Endothelial cell of umbilical vein (primary cell): ENCODE measurements at regions not wholly inside any gene's neighbourhood (a gene's known extent, or its start where the extent isn't known, plus 50 kb on each side); places are given as distances from the start of the nearest gene placed in this dataset.

Source experiments
- BruUV-seq: library from RNA; stranded (reverse); fragments of 400-500 nt; replicated peaks from 2 replicates; lab custom pipeline; 2021; lab: Mats Ljungman, UMichigan
- CTCF ChIA-PET: fragments of 300-600, 350-600 bp; sonication (Branson Sonifier 250); formaldehyde crosslinking; loops from one replicate; lab custom pipeline; 2021; ENCODE audit warnings: antibody characterized with exemption, inconsistent platforms; lab: Charles Lee
- POLR2A ChIA-PET: fragments of 300-600, 350-600 bp; sonication (Branson Sonifier 250); formaldehyde crosslinking; loops from one replicate; lab custom pipeline; 2021; ENCODE audit warnings: antibody characterized with exemption, inconsistent platforms; lab: Charles Lee
- DNase-seq: peaks from one replicate; pipeline ENCODE4 v3.0.0-alpha.2; 2011; ENCODE audit warnings: low read depth, low spot score
- FAIRE-seq: peaks from 2 replicates; lab custom pipeline; 2011; peaks lifted over from hg19 to GRCh38; lab: Jason Lieb, UNC
- H2AFZ ChIP-seq: 2 replicates; pipeline ENCODE4 v1.6.0; 2012; ENCODE audit warnings: low read depth, low read length, control low read depth, inconsistent platforms
- H3K27ac ChIP-seq: 2 replicates; pipeline ENCODE4 v1.5.1; 2011; ENCODE audit warnings: low read depth, mild to moderate bottlenecking, control low read depth, low read length, moderate library complexity; ENCODE audit not compliant: insufficient read depth
- H3K27me3 ChIP-seq, 2 experiments: 2 replicates each; pipeline versions ENCODE4 v1.6.0 to v1.6.1; 2011; ENCODE audit warnings: low read length in 2 of 2, mixed read lengths in 1 of 2; ENCODE audit not compliant: control insufficient read depth in 2 of 2, insufficient read depth in 2 of 2
- H3K36me3 ChIP-seq, 2 experiments: 2 replicates in 1 of 2; 3 replicates in 1 of 2; pipeline ENCODE4 v1.5.1; 2011; ENCODE audit warnings: low read length in 2 of 2, mild to moderate bottlenecking in 1 of 2, moderate library complexity in 1 of 2; ENCODE audit not compliant: control insufficient read depth in 2 of 2, insufficient read depth in 2 of 2; ENCODE audit errors: extremely low read depth in 1 of 2
- H3K4me1 ChIP-seq: 3 replicates; pipeline ENCODE4 v1.5.1; 2011; ENCODE audit warnings: mild to moderate bottlenecking, low read length; ENCODE audit not compliant: control insufficient read depth, insufficient read depth; ENCODE audit errors: extremely low read depth
- H3K4me2 ChIP-seq: 2 replicates; pipeline ENCODE4 v1.6.1; 2011; ENCODE audit warnings: low read length, control low read depth, mixed read lengths; ENCODE audit not compliant: insufficient read depth
- H3K4me3 ChIP-seq, 3 experiments: fragments of 200-600 bp in 1 of 3; sonication (generic), shearing (Covaris generic) in 1 of 3; replicated peaks in 1 of 3; 2 replicates each; pipeline ENCODE4 v1.5.1; 2011 to 2016; ENCODE audit warnings: control low read depth in 3 of 3, low read length in 3 of 3, mild to moderate bottlenecking in 2 of 3, inconsistent platforms in 1 of 3, low read depth in 1 of 3, moderate library complexity in 1 of 3; ENCODE audit not compliant: insufficient read depth in 1 of 3
- H3K79me2 ChIP-seq: 2 replicates; pipeline ENCODE4 v1.6.0; 2012; ENCODE audit warnings: low read length, inconsistent platforms; ENCODE audit not compliant: control insufficient read depth, insufficient read depth
- H3K9ac ChIP-seq: replicated peaks from 2 replicates; pipeline ENCODE3; 2011; ENCODE audit warnings: low read length, control low read depth; ENCODE audit not compliant: insufficient read depth; ENCODE audit errors: extremely low read depth
- H3K9me1 ChIP-seq: replicated peaks from 3 replicates; pipeline ENCODE4 v1.6.0; 2011; ENCODE audit warnings: mild to moderate bottlenecking, low read length; ENCODE audit not compliant: control insufficient read depth, insufficient read depth; ENCODE audit errors: extremely low read depth
- H3K9me3 ChIP-seq: replicated peaks from 2 replicates; pipeline ENCODE4 v1.5.1; 2012; ENCODE audit warnings: low read length, inconsistent platforms; ENCODE audit not compliant: control insufficient read depth, insufficient read depth
- H4K20me1 ChIP-seq: replicated peaks from 2 replicates; pipeline ENCODE3; 2011; ENCODE audit warnings: mild to moderate bottlenecking, low read length; ENCODE audit not compliant: control insufficient read depth, insufficient read depth; ENCODE audit errors: extremely low read depth
- EZH2 ChIP-seq: IDR thresholded peaks from 2 replicates; pipeline ENCODE4 v1.6.1; 2012; ENCODE audit warnings: borderline replicate concordance, low read depth, mild to moderate bottlenecking, moderate library complexity, low read length, inconsistent platforms; ENCODE audit not compliant: severe bottlenecking
- FOS ChIP-seq: IDR thresholded peaks from 2 replicates; pipeline ENCODE4 v1.6.1; 2011; ENCODE audit warnings: mild to moderate bottlenecking, low read length, moderate library complexity, borderline replicate concordance; ENCODE audit not compliant: insufficient read depth
- GATA2 ChIP-seq: IDR thresholded peaks from 2 replicates; pipeline ENCODE4 v1.7.0; 2011; ENCODE audit warnings: low read depth, mild to moderate bottlenecking, moderate library complexity, mixed read lengths, low read length; ENCODE audit not compliant: insufficient read length, insufficient read depth
- JUN ChIP-seq: IDR thresholded peaks from 2 replicates; pipeline ENCODE4 v1.6.1; 2011; ENCODE audit warnings: borderline replicate concordance, low read depth; ENCODE audit not compliant: insufficient read length, insufficient read depth
- MAX ChIP-seq: IDR thresholded peaks from 2 replicates; pipeline ENCODE4 v1.6.1; 2011; ENCODE audit not compliant: insufficient read depth, insufficient read length
- MYC ChIP-seq: IDR thresholded peaks from one replicate; pipeline ENCODE4 v1.6.1; 2011; ENCODE audit warnings: mild to moderate bottlenecking, low read depth, low read length
- POLR2A ChIP-seq: IDR thresholded peaks from 2 replicates; pipeline ENCODE4 v1.6.1; 2012; ENCODE audit warnings: low read depth, mild to moderate bottlenecking, control low read depth, low read length
- POLR2AphosphoS5 ChIP-seq: IDR thresholded peaks from 2 replicates; pipeline ENCODE4 v1.6.1; 2012; ENCODE audit warnings: low read depth, mild to moderate bottlenecking, control low read depth, low read length, moderate library complexity; ENCODE audit not compliant: insufficient read depth
- dilution Hi-C: fragments of 300-500 bp; cut with MboI; formaldehyde crosslinking; loops from one replicate; pipeline ENCODE4 v1.15.0; 2019; ENCODE audit warnings: low sequenced_read_pairs; ENCODE audit not compliant: extremely low pct_ligation_motif_present
- intact Hi-C: fragments of 100-400 bp; cut with micrococcal nuclease; formaldehyde crosslinking; loops from one replicate; pipeline ENCODE4 v1.10.0; 2022
- TF ChIP-seq, protein P1 (sequence below), 2 donors: IDR thresholded peaks; 1 replicate in 1 of 2; 2 replicates in 1 of 2; pipeline ENCODE4 v1.5.1; 2011; ENCODE audit warnings: low read length in 2 of 2, mild to moderate bottlenecking in 2 of 2, moderate library complexity in 2 of 2, control low read depth in 1 of 2, inconsistent platforms in 1 of 2, low read depth in 1 of 2; ENCODE audit not compliant: insufficient read depth in 1 of 2; ENCODE audit errors: extremely low read depth in 1 of 2

DNA sequence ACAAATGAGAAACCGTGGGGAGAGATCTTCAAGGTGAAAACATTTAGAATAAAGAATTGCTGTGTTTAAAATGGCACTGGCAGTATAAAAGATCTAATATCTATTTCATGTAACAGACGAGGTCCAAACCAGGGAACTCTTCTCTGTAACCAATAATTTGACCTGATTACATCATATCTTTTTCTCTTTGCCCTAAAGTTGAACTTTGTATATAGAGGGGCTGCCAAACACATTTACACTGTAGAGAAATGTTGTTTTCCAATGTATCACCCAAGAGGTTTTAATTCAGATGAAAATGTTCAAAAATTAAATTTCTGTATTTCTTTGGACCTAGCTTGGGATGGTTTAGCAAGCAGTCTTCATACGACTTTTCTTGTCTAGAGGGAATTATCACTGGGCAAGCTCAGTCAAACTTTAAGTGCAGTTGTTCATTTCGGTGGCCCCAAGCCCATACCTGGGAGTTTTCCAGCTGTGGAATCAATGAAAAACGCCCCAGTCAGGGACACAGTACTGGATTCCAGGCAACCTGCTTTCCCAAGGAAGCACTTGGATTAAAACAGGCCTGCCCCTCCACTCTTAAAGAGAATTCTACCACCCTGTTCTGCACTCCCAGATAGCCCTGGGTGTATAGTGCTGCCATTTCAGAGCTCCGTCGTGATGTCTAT lies 208.5 kb upstream of the FN1 start:
- H3K9me1 ChIP-seq, result no peaks in the 10 kb centered on the region
- CTCF ChIA-PET, result no interaction called here

GRCh38 chr2:215638687-215639086 lies 202.8 kb upstream of the FN1 start:
- H3K9me1 ChIP-seq, result no peaks in the 10 kb centered on the region
- intact Hi-C loops (no loop called here), dilution Hi-C loops (no loop called here)
- no peak overlapping the region for H3K9ac ChIP-seq
- no peaks in the 10 kb centered on the region for H3K4me1 ChIP-seq
- no peak for TF ChIP-seq FOS
- TF ChIP-seq, protein P1, sequence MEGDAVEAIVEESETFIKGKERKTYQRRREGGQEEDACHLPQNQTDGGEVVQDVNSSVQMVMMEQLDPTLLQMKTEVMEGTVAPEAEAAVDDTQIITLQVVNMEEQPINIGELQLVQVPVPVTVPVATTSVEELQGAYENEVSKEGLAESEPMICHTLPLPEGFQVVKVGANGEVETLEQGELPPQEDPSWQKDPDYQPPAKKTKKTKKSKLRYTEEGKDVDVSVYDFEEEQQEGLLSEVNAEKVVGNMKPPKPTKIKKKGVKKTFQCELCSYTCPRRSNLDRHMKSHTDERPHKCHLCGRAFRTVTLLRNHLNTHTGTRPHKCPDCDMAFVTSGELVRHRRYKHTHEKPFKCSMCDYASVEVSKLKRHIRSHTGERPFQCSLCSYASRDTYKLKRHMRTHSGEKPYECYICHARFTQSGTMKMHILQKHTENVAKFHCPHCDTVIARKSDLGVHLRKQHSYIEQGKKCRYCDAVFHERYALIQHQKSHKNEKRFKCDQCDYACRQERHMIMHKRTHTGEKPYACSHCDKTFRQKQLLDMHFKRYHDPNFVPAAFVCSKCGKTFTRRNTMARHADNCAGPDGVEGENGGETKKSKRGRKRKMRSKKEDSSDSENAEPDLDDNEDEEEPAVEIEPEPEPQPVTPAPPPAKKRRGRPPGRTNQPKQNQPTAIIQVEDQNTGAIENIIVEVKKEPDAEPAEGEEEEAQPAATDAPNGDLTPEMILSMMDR (IDR thresholded peaks at IDR 0.05; ENCODE audit: extremely low read depth in 1 of 2, insufficient read depth in 1 of 2, low read depth in 1 of 2, low read length in 2 of 2), result no peak
- no peak for TF ChIP-seq JUN
- TF ChIP-seq MAX, result no peak
- no peak for TF ChIP-seq POLR2AphosphoS5
- TF ChIP-seq EZH2, result no peak
- no peak for TF ChIP-seq GATA2
- no peak for TF ChIP-seq MYC
- TF ChIP-seq POLR2A, result no peak
- no peak overlapping the region for H3K27ac ChIP-seq
- H2AFZ ChIP-seq, result no peak overlapping the region
- DNase-seq (no peak), FAIRE-seq (no peak)
- no peaks in the 10 kb centered on the region for H3K79me2 ChIP-seq
- H3K27me3 ChIP-seq, result no peaks in the 10 kb centered on the region
- H4K20me1 ChIP-seq, result no peaks in the 10 kb centered on the region
- no peak overlapping the region for H3K4me3 ChIP-seq
- H3K9me3 ChIP-seq, result peaks cover 2% of the 10 kb centered on the region
- no peak overlapping the region for H3K4me2 ChIP-seq
- ChIA-PET CTCF (interaction anchor here (1.4 kb wide), 1 partner anchor 11 kb away, joined by 4 read pairs; no protein-coding TSS in a partner anchor), POLR2A (no interaction called here)
- peaks cover 9 to 13% of the 10 kb centered on the region in 2 experiments for H3K36me3 ChIP-seq
- BruUV-seq, result no TSS peak

More for the DNA sequence above, 208.5 kb upstream of the FN1 start:
- Histone ChIP-seq H3K27me3 (no peaks in the 10 kb centered on the region), H4K20me1 (no peaks in the 10 kb centered on the region), H3K4me1 (no peaks in the 10 kb centered on the region), H2AFZ (no peak overlapping the region), H3K36me3 (peaks cover 3 to 7% of the 10 kb centered on the region in 2 experiments), H3K9me3 (no peaks in the 10 kb centered on the region), H3K4me2 (no peak overlapping the region), H3K27ac (no peak overlapping the region), H3K4me3 (no peak overlapping the region), H3K9ac (no peak overlapping the region), H3K79me2 (no peaks in the 10 kb centered on the region)
- DNase-seq (no peak), FAIRE-seq (no peak)
- POLR2A ChIA-PET, result no interaction called here
- dilution Hi-C loops, result no loop called here
- intact Hi-C loops, result no loop called here
- BruUV-seq, result no TSS peak
- TF ChIP-seq EZH2, result no peak
